Stomach (tissue), 8 donors: ENCODE measurements at regions not wholly inside any gene's neighbourhood (a gene's known extent, or its start where the extent isn't known, plus 50 kb on each side); places are given as distances from the start of the nearest gene placed in this dataset.
"Not testable (repeated sequence)": the region's sequence is repeated elsewhere in the genome, so short reads cannot be mapped to it uniquely, and the experiment has no call there.

Source experiments
- DNase-seq, 2 donors: peaks; one replicate each; pipeline versions ENCODE4 v3.0.0 to v3.0.0-alpha.2; 2013 to 2019
- H3K27ac ChIP-seq, 5 donors: fragments of 200-600 bp in 4 of 5; sonication (generic) in 4 of 5; one replicate each; pipeline ENCODE4 v1.5.1; 2013 to 2019; ENCODE audit warnings: mild to moderate bottlenecking in 1 of 5, moderate library complexity in 1 of 5
- H3K27me3 ChIP-seq, 3 donors: fragments of 200-600 bp; sonication (generic); one replicate each; pipeline ENCODE4 v1.5.1; 2017 to 2019; ENCODE audit warnings: mixed run types in 1 of 3
- H3K36me3 ChIP-seq, 4 donors: fragments of 200-600 bp; sonication (generic); 1 replicate in 3 of 4; 2 replicates in 1 of 4; pipeline ENCODE4 v1.5.1; 2016 to 2019
- H3K4me1 ChIP-seq, 4 donors: fragments of 200-600 bp; sonication (generic); one replicate each; pipeline ENCODE4 v1.5.1; 2016 to 2019
- H3K4me3 ChIP-seq, 4 donors: fragments of 200-600 bp; sonication (generic) in 3 of 4; one replicate each; pipeline ENCODE4 v1.5.1; 2016 to 2019; ENCODE audit warnings: mild to moderate bottlenecking in 1 of 4
- H3K9me3 ChIP-seq, 4 donors: fragments of 200-600 bp; sonication (generic); one replicate each; pipeline ENCODE4 v1.5.1; 2016 to 2019
- CTCF ChIP-seq, 7 experiments: fragments of 450-650 bp in 4 of 7; fragments of 200-600 bp in 3 of 7; sonication (generic) in 3 of 7; IDR thresholded peaks; one replicate each; pipeline ENCODE4 v1.5.1; 2016 to 2019; ENCODE audit warnings: antibody characterized with exemption in 7 of 7, control low read depth in 2 of 7, mild to moderate bottlenecking in 1 of 7
- EP300 ChIP-seq: sonication (generic); formaldehyde crosslinking; IDR thresholded peaks from one replicate; pipeline ENCODE4 v1.6.1; 2017; ENCODE audit warnings: antibody characterized with exemption
- POLR2A ChIP-seq, 4 donors: fragments of 450-650 bp; IDR thresholded peaks; one replicate each; pipeline ENCODE4 v1.6.1; 2016; ENCODE audit warnings: antibody characterized with exemption in 4 of 4, control low read depth in 2 of 4, mild to moderate bottlenecking in 1 of 4, moderate library complexity in 1 of 4
- POLR2AphosphoS5 ChIP-seq, 3 donors: sonication (generic); formaldehyde crosslinking; IDR thresholded peaks; one replicate each; pipeline ENCODE4 v1.6.1; 2016; ENCODE audit warnings: antibody characterized with exemption in 3 of 3
- whole genome bisulfite sequencing, 5 donors: extraction: QIAGEN DNeasy Blood & Tissue Kit in 3 of 5; methylation state at CpG; one replicate each; pipeline versions ENCODE4 v1.1.5 to v1.1.7; 2013 to 2018; 5-methylcytosine and 5-hydroxymethylcytosine counted together
- intact Hi-C: fragments of 100-400 bp; cut with DNase I; formaldehyde crosslinking; loops from one replicate; pipeline ENCODE4 v1.15.1; 2023; ENCODE audit warnings: low total_unique reads
- donor health status: healthy with polysubstance abuse.
- donor health status: Bipolar disorder and iron deficiency.
- donor health status: healthy.

- H3K27me3 ChIP-seq, result no peaks in the 10 kb centered on the region
- no peak for DNase-seq
- no peaks in the 10 kb centered on the region for H3K9me3 ChIP-seq
- no peak overlapping the region for H3K27ac ChIP-seq
- H3K36me3 ChIP-seq, result no peaks in the 10 kb centered on the region
- TF ChIP-seq EP300, result no peak
- no peak for TF ChIP-seq CTCF (IDR thresholded peaks at IDR 0.05)
- TF ChIP-seq POLR2A (IDR thresholded peaks at IDR 0.05), result no peak
- no peak for TF ChIP-seq POLR2AphosphoS5 (IDR thresholded peaks at IDR 0.05)
- WGBS, 5 donors, result 60 to 76% (median 63%) methylated on average over 2 of the region's 2 CpGs
- intact Hi-C loops, result no loop called here
- no peak overlapping the region for H3K4me3 ChIP-seq
- H3K4me1 ChIP-seq, result no peaks in the 10 kb centered on the region
Observed at GRCh38 chr20:43355610-43356009, 102.1 kb upstream of the SRSF6 start.

- 80 to 94% (median 90%) methylated on average over 6 to 8 of the region's 8 CpGs for WGBS, 5 donors
Observed at GRCh38 chr20:43352996-43353395, 104.7 kb upstream of the SRSF6 start.

GRCh38 chr20:43350694-43351093 is 107.0 kb upstream of the SRSF6 start:
- H3K27me3 ChIP-seq, intact Hi-C loops, H3K9me3 ChIP-seq, H3K4me1 ChIP-seq, H3K36me3 ChIP-seq, DNase-seq, H3K4me3 ChIP-seq, H3K27ac ChIP-seq: not testable (repeated sequence)
- WGBS, 5 donors, result 86 to 96% (median 90%) methylated on average over 3 of the region's 3 CpGs

More at GRCh38 chr20:43352996-43353395, 104.7 kb upstream of the SRSF6 start:
- H3K36me3 ChIP-seq, result no peaks in the 10 kb centered on the region
- TF ChIP-seq POLR2A (IDR thresholded peaks at IDR 0.05) (no peak), POLR2AphosphoS5 (IDR thresholded peaks at IDR 0.05) (no peak), EP300 (no peak), CTCF (IDR thresholded peaks at IDR 0.05) (no peak)
- no peak for DNase-seq
- no peak overlapping the region for H3K4me3 ChIP-seq
- H3K27me3 ChIP-seq, result no peaks in the 10 kb centered on the region
- intact Hi-C loops, result no loop called here
- no peaks in the 10 kb centered on the region for H3K9me3 ChIP-seq
- no peaks in the 10 kb centered on the region for H3K4me1 ChIP-seq
- no peak overlapping the region for H3K27ac ChIP-seq

GRCh38 chr20:43349841-43350240 is 107.9 kb upstream of the SRSF6 start:
- Histone ChIP-seq H3K9me3 (peaks cover 0 to 4% (median under 1%) of the 10 kb centered on the region in 4 donors), H3K36me3 (no peaks in the 10 kb centered on the region), H3K27me3 (peaks cover 0 to 13% (median 0%) of the 10 kb centered on the region in 3 donors), H3K4me1 (no peaks in the 10 kb centered on the region), H3K4me3 (no peak overlapping the region), H3K27ac (no peak overlapping the region)
- DNase-seq, result no peak
- WGBS, 5 donors, result 70 to 95% (median 79%) methylated on average over 2 of the region's 2 CpGs
- no peak for TF ChIP-seq CTCF (IDR thresholded peaks at IDR 0.05)
- no peak for TF ChIP-seq POLR2A (IDR thresholded peaks at IDR 0.05)
- no peak for TF ChIP-seq EP300
- TF ChIP-seq POLR2AphosphoS5 (IDR thresholded peaks at IDR 0.05), result no peak
- intact Hi-C loops, result no loop called here

- H3K36me3 ChIP-seq, H3K4me3 ChIP-seq, H3K4me1 ChIP-seq, DNase-seq, H3K27ac ChIP-seq, intact Hi-C loops: not testable (repeated sequence)
- WGBS, 5 donors, result 67 to 87% (median 81%) methylated on average over 5 of the region's 5 CpGs
- Histone ChIP-seq H3K27me3 (peaks cover 0 to 13% (median 0%) of the 10 kb centered on the region in 3 donors), H3K9me3 (peaks cover 0 to 23% (median 17%) of the 10 kb centered on the region in 4 donors)
Observed at GRCh38 chr20:43347839-43348238, 109.9 kb upstream of the SRSF6 start.
